Spleen (tissue), 11 donors: ENCODE measurements at regions not wholly inside any gene's neighbourhood (a gene's known extent, or its start where the extent isn't known, plus 50 kb on each side); places are given as distances from the start of the nearest gene placed in this dataset.

ENCODE experiments used
- DNase-seq: peaks from one replicate; pipeline ENCODE4 v3.0.0-alpha.2; 2020
- H3K27ac ChIP-seq, 8 donors: fragments of 200-600 bp; sonication (generic) in 7 of 8; 1 replicate in 4 of 8; 2 replicates in 4 of 8; pipeline versions ENCODE4 v1.5.0 to v1.8.0; 2016 to 2021; ENCODE audit warnings: inconsistent platforms in 4 of 8, mild to moderate bottlenecking in 4 of 8, moderate library complexity in 1 of 8
- H3K27me3 ChIP-seq, 7 donors: fragments of 200-600 bp; sonication (generic) in 6 of 7; replicated peaks in 1 of 7; 1 replicate in 4 of 7; 2 replicates in 3 of 7; pipeline versions ENCODE4 v1.5.0 to v1.8.0; 2016 to 2021; ENCODE audit warnings: inconsistent platforms in 3 of 7, mild to moderate bottlenecking in 1 of 7
- H3K36me3 ChIP-seq, 6 donors: fragments of 200-600 bp; sonication (generic) in 5 of 6; 1 replicate in 4 of 6; 2 replicates in 2 of 6; pipeline versions ENCODE4 v1.5.0 to v1.8.0; 2016 to 2021; ENCODE audit warnings: inconsistent platforms in 2 of 6
- H3K4me1 ChIP-seq, 6 donors: fragments of 200-600 bp; sonication (generic) in 5 of 6; 1 replicate in 3 of 6; 2 replicates in 3 of 6; pipeline versions ENCODE4 v1.5.0 to v1.8.0; 2016 to 2021; ENCODE audit warnings: inconsistent platforms in 3 of 6
- H3K4me3 ChIP-seq, 8 donors: fragments of 200-600 bp; sonication (generic) in 7 of 8; 1 replicate in 4 of 8; 2 replicates in 4 of 8; pipeline versions ENCODE4 v1.5.0 to v1.8.0; 2016 to 2021; ENCODE audit warnings: inconsistent platforms in 4 of 8, mild to moderate bottlenecking in 4 of 8, moderate library complexity in 2 of 8
- H3K9me3 ChIP-seq, 8 donors: fragments of 200-600 bp; sonication (generic) in 7 of 8; 1 replicate in 4 of 8; 2 replicates in 4 of 8; pipeline versions ENCODE4 v1.5.0 to v1.8.0; 2016 to 2021; ENCODE audit warnings: inconsistent platforms in 4 of 8
- CTCF ChIP-seq, 11 experiments: fragments of 200-600 bp in 7 of 11; fragments of 450-650 bp in 4 of 11; sonication (generic) in 4 of 11; IDR thresholded peaks in 8 of 11; conservative IDR thresholded peaks in 3 of 11; 1 replicate in 7 of 11; 2 replicates in 4 of 11; pipeline versions ENCODE4 v1.4.0 to v1.8.0; 2016 to 2021; ENCODE audit warnings: antibody characterized with exemption in 11 of 11, inconsistent platforms in 4 of 11, mild to moderate bottlenecking in 1 of 11
- POLR2A ChIP-seq, 3 donors: fragments of 450-650 bp; IDR thresholded peaks; one replicate each; pipeline ENCODE4 v1.5.1; 2017; ENCODE audit warnings: antibody characterized with exemption in 3 of 3, mild to moderate bottlenecking in 1 of 3
- POLR2AphosphoS5 ChIP-seq, 3 donors: sonication (generic); formaldehyde crosslinking; IDR thresholded peaks; one replicate each; pipeline ENCODE4 v1.5.1; 2017; ENCODE audit warnings: antibody characterized with exemption in 3 of 3
- WGBS, 5 donors: extraction: QIAGEN DNeasy Blood & Tissue Kit in 3 of 5; methylation state at CpG; one replicate each; pipeline versions ENCODE4 v1.1.5 to v1.1.7; 2013 to 2018; 5-methylcytosine and 5-hydroxymethylcytosine counted together
- intact Hi-C: fragments of 100-400 bp; cut with DNase I; formaldehyde crosslinking; loops from one replicate; pipeline ENCODE4 v1.15.0; 2023; ENCODE audit warnings: low total_unique reads
- donor health status: healthy with polysubstance abuse.
- donor health status: DM: no; HTN: no; CAD: no; lungs with moderate emphysema.
- donor health status: DM: no; HTN: no; CAD: no.
- donor health status: Bipolar disorder and iron deficiency.
- donor health status: healthy.
- donor health status: DM: no; HTN: no; CAD: no.
- donor health status: DM: yes; HTN: yes; CAD: no.

- Histone ChIP-seq H3K36me3 (no peaks in the 10 kb centered on the region), H3K4me3 (no peak overlapping the region), H3K9me3 (no peaks in the 10 kb centered on the region), H3K27me3 (peaks cover 0 to 23% (median 0%) of the 10 kb centered on the region in 7 donors), H3K27ac (no peak overlapping the region), H3K4me1 (no peaks in the 10 kb centered on the region)
- intact Hi-C loops = no loop called here
- no peak for DNase-seq
- WGBS, 5 donors = 70 to 86% (median 84%) methylated on average over 2 of the region's 2 CpGs
- TF ChIP-seq POLR2A (IDR thresholded peaks at IDR 0.05) = no peak
- TF ChIP-seq POLR2AphosphoS5 (IDR thresholded peaks at IDR 0.05) = no peak
- TF ChIP-seq CTCF (IDR thresholded peaks at IDR 0.05 in 8 of 11, conservative IDR thresholded peaks at IDR 0.05 in 3 of 11) = no peak
Measured at GRCh38 chr3:43876648-43877047, 185.9 kb downstream of the ABHD5 start.

- TF ChIP-seq POLR2A (IDR thresholded peaks at IDR 0.05) (no peak), CTCF (IDR thresholded peaks at IDR 0.05 in 8 of 11, conservative IDR thresholded peaks at IDR 0.05 in 3 of 11) (peak in 2 of 11 experiments; percentile 8 to 10)
- Histone ChIP-seq H3K9me3 (no peaks in the 10 kb centered on the region), H3K4me1 (no peaks in the 10 kb centered on the region), H3K27ac (no peak overlapping the region), H3K27me3 (peaks cover 0 to 6% (median 0%) of the 10 kb centered on the region in 7 donors), H3K4me3 (no peak overlapping the region), H3K36me3 (no peaks in the 10 kb centered on the region)
- intact Hi-C loops = no loop called here
- 42 to 64% (median 48%) methylated on average over 4 of the region's 4 CpGs for WGBS, 5 donors
- DNase-seq = no peak
Measured at GRCh38 chr3:43879166-43879565, 188.4 kb downstream of the ABHD5 start.

DNA sequence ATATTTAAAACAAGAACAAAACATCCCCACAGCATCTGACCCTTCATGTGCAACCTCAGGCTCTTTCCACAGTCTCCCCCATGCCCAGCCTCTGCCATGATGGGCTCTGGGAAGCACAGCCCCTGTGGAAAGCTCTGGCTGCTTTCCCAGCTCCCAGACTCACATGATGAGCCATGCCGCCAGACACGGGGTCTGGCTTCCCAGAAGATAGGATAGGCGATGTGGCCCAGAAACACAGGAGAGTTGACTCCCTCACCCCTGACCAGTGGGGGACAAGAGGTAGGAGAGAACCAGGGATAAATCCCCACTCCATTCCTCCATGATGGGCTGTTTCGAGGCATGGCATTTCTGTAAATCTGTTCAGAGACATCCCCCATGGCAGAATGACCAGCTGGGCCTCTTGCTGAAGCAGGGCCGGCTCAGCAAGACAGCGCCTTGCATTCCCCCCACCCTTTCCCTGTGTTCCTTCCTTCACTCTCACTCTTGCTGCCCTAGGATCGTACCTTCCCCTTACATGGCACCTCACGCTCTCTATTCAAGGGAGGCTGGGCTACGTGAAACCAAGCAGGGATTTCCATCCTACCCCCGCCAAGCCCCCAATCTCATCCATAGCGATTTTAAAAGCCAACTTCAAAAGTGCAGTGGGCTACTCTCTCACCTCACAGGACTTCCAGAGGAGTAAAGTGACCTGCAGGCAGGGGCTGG is 192.4 kb downstream of the ABHD5 start:
- DNase-seq = no peak
- Histone ChIP-seq H3K4me3 (no peak overlapping the region), H3K27ac (no peak overlapping the region), H3K27me3 (no peaks in the 10 kb centered on the region), H3K36me3 (no peaks in the 10 kb centered on the region), H3K9me3 (no peaks in the 10 kb centered on the region), H3K4me1 (no peaks in the 10 kb centered on the region)
- intact Hi-C loops = no loop called here
- TF ChIP-seq CTCF (IDR thresholded peaks at IDR 0.05 in 8 of 11, conservative IDR thresholded peaks at IDR 0.05 in 3 of 11) (no peak), POLR2A (IDR thresholded peaks at IDR 0.05) (no peak), POLR2AphosphoS5 (IDR thresholded peaks at IDR 0.05) (no peak)
- WGBS, 5 donors = 92 to 97% (median 94%) methylated on average over 11 of the region's 11 CpGs

GRCh38 chr3:43883729-43884396 is 193.1 kb downstream of the ABHD5 start:
- TF ChIP-seq POLR2A (IDR thresholded peaks at IDR 0.05) (no peak), POLR2AphosphoS5 (IDR thresholded peaks at IDR 0.05) (no peak), CTCF (IDR thresholded peaks at IDR 0.05 in 8 of 11, conservative IDR thresholded peaks at IDR 0.05 in 3 of 11) (no peak)
- no peak overlapping the region for H3K27ac ChIP-seq
- no peaks in the 10 kb centered on the region for H3K27me3 ChIP-seq
- H3K4me1 ChIP-seq = no peaks in the 10 kb centered on the region
- WGBS, 5 donors = 79 to 90% (median 86%) methylated on average over 10 of the region's 10 CpGs
- no peak overlapping the region for H3K4me3 ChIP-seq
- peak; percentile 15 for DNase-seq
- no peaks in the 10 kb centered on the region for H3K36me3 ChIP-seq
- no peaks in the 10 kb centered on the region for H3K9me3 ChIP-seq
- intact Hi-C loops = no loop called here
